DND-41 (cell line): ENCODE measurements at regions not wholly inside any gene's neighbourhood (a gene's known extent, or its start where the extent isn't known, plus 50 kb on each side); places are given as distances from the start of the nearest gene placed in this dataset.

Experiments
- ATAC-seq: fragments of 200-7000 bp; cut with Tn5 transposase; 3 replicates; pipeline ENCODE4 v1.9.1; 2021; ENCODE audit warnings: low read depth; ENCODE audit not compliant: insufficient read depth
- DNase-seq: peaks from one replicate; pipeline ENCODE4 v3.0.0-alpha.2; 2020
- H2AFZ ChIP-seq: 2 replicates; pipeline ENCODE4 v1.6.0; 2012; ENCODE audit warnings: low read depth, low read length
- H3K27ac ChIP-seq: 2 replicates; pipeline ENCODE4 v1.5.1; 2012; ENCODE audit warnings: low read length, inconsistent platforms
- H3K27me3 ChIP-seq: fragments of 200-600 bp; sonication (generic); 2 replicates; pipeline ENCODE4 v1.6.0; 2012; ENCODE audit warnings: low read length, mild to moderate bottlenecking, inconsistent platforms; ENCODE audit not compliant: insufficient read depth, poor library complexity
- H3K36me3 ChIP-seq: 2 replicates; pipeline ENCODE4 v1.5.1; 2012; ENCODE audit warnings: low read length, inconsistent platforms; ENCODE audit not compliant: insufficient read depth
- H3K4me1 ChIP-seq: 2 replicates; pipeline ENCODE4 v1.5.1; 2012; ENCODE audit warnings: mild to moderate bottlenecking, low read length; ENCODE audit not compliant: insufficient read depth
- H3K4me2 ChIP-seq: 2 replicates; pipeline ENCODE4 v1.6.0; 2012; ENCODE audit warnings: mild to moderate bottlenecking, moderate library complexity, low read length, inconsistent platforms; ENCODE audit not compliant: insufficient read depth
- H3K4me3 ChIP-seq, 2 experiments: fragments of 200-600 bp in 1 of 2; shearing (Covaris generic) in 1 of 2; 2 replicates each; pipeline ENCODE4 v1.5.1; 2012 to 2016; ENCODE audit warnings: inconsistent platforms in 2 of 2, low read length in 2 of 2, mild to moderate bottlenecking in 2 of 2, low read depth in 1 of 2, moderate library complexity in 1 of 2
- H3K79me2 ChIP-seq: 2 replicates; pipeline ENCODE4 v1.6.0; 2012; ENCODE audit warnings: low read length, inconsistent platforms; ENCODE audit not compliant: insufficient read depth
- H3K9ac ChIP-seq: 2 replicates; pipeline ENCODE4 v1.6.0; 2012; ENCODE audit warnings: low read depth, mild to moderate bottlenecking, inconsistent platforms, low read length, moderate library complexity
- H3K9me3 ChIP-seq: 2 replicates; pipeline ENCODE4 v1.5.1; 2012; ENCODE audit warnings: low read length, moderate library complexity, mild to moderate bottlenecking, inconsistent platforms; ENCODE audit not compliant: insufficient read depth, severe bottlenecking
- H4K20me1 ChIP-seq: 2 replicates; pipeline ENCODE4 v1.6.0; 2012; ENCODE audit warnings: low read length; ENCODE audit not compliant: insufficient read depth
- EZH2 ChIP-seq: IDR thresholded peaks from 3 replicates; pipeline ENCODE4 v1.6.1; 2012; ENCODE audit warnings: borderline replicate concordance, low read depth, mild to moderate bottlenecking, moderate library complexity, low read length, inconsistent platforms; ENCODE audit not compliant: severe bottlenecking
- TF ChIP-seq, protein P1 (sequence below): IDR thresholded peaks from 2 replicates; pipeline ENCODE4 v1.5.1; 2012; ENCODE audit warnings: borderline replicate concordance, low read length, moderate library complexity, mild to moderate bottlenecking; ENCODE audit not compliant: poor library complexity, severe bottlenecking; ENCODE audit errors: extremely low read depth

DNA sequence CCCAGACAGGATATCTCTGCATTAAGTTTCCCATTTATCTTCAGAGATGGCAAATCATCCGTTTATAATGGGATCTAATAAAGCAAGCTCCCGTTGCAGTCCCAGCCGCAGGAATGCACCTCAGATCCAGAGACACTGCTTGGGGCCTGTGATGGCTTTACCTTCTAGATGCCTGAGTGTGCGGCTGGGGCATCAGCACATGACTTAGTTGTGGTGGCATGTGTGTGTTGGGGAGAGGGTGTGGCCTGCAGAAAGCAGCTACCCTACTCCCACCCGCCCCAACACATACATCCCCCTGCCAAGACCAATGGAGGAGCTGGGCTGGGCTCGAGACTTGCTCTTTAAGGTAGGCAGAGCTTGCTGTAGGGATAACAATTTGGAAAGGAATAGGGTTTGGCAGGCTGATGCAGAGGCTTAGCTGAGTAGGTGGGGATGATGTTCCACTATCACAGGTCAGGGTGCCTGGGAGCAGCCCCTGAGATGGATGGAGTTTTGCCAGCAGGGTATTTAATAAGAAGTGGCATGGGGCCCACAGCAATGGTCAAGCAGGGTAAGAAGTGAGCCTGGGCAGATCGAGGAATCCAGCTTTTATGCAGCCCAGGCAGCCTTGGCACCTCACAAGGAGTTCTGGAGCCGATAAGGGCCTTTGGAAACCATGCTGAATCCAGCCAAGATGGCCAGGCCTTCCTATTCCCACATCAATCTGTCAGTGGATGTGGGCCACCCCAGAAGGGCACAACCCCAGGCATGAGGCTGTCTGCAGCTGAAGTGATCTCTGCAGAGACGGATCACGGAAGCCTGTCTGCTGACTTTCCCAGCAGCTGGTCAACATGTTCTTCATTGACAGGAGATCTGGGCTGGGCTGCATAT is 601.3 kb downstream of the BUD13 start:
- Histone ChIP-seq H2AFZ (no peak overlapping the region), H3K36me3 (no peaks in the 10 kb centered on the region), H3K9ac (no peak overlapping the region), H3K9me3 (no peaks in the 10 kb centered on the region), H4K20me1 (no peaks in the 10 kb centered on the region), H3K79me2 (no peaks in the 10 kb centered on the region), H3K4me1 (no peaks in the 10 kb centered on the region), H3K4me3 (no peak overlapping the region), H3K4me2 (no peak overlapping the region), H3K27me3 (peaks cover 9% of the 10 kb centered on the region), H3K27ac (no peak overlapping the region)
- TF ChIP-seq, protein P1, sequence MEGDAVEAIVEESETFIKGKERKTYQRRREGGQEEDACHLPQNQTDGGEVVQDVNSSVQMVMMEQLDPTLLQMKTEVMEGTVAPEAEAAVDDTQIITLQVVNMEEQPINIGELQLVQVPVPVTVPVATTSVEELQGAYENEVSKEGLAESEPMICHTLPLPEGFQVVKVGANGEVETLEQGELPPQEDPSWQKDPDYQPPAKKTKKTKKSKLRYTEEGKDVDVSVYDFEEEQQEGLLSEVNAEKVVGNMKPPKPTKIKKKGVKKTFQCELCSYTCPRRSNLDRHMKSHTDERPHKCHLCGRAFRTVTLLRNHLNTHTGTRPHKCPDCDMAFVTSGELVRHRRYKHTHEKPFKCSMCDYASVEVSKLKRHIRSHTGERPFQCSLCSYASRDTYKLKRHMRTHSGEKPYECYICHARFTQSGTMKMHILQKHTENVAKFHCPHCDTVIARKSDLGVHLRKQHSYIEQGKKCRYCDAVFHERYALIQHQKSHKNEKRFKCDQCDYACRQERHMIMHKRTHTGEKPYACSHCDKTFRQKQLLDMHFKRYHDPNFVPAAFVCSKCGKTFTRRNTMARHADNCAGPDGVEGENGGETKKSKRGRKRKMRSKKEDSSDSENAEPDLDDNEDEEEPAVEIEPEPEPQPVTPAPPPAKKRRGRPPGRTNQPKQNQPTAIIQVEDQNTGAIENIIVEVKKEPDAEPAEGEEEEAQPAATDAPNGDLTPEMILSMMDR = no peak
- TF ChIP-seq EZH2 = no peak
- ATAC-seq (no peak), DNase-seq (no peak)

DNA sequence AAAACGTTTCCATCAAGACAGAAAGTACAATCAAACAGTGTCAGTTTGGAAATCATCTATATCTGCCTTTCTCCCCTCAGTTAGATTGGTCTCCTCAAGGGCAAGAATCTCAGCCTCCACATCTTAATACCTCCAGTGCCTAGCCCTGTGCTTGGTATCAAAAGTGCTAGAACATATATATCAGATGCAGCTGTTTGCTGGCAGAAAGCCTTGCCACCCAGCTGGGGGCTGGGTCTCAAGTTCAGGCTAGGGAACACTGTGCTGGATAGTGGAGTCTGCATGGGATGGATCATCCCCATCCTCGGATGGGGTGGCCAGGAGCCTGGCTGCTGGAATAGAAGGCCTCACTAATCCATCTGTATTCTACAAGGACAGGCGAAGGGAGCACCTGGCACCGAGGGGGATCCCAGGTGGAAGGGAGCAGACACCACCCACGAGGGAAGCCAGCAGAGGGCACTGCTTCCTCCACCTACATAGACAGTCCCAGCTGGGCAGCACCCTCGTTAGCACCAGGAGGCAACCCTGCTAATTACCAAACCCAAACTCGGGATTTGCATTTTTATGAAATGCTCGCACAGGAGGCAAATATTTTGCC is 602.2 kb downstream of the BUD13 start:
- no peaks in the 10 kb centered on the region for H3K9me3 ChIP-seq
- DNase-seq (no peak), ATAC-seq (no peak)
- no peaks in the 10 kb centered on the region for H3K36me3 ChIP-seq
- H3K27me3 ChIP-seq = peaks cover 6% of the 10 kb centered on the region
- H4K20me1 ChIP-seq = no peaks in the 10 kb centered on the region
- TF ChIP-seq, protein P1 = peak; percentile 42
- no peak for TF ChIP-seq EZH2
- H3K9ac ChIP-seq = no peak overlapping the region
- no peak overlapping the region for H3K4me3 ChIP-seq
- H3K27ac ChIP-seq = no peak overlapping the region
- no peaks in the 10 kb centered on the region for H3K4me1 ChIP-seq
- H2AFZ ChIP-seq = no peak overlapping the region
- H3K79me2 ChIP-seq = no peaks in the 10 kb centered on the region
- H3K4me2 ChIP-seq = no peak overlapping the region

DNA sequence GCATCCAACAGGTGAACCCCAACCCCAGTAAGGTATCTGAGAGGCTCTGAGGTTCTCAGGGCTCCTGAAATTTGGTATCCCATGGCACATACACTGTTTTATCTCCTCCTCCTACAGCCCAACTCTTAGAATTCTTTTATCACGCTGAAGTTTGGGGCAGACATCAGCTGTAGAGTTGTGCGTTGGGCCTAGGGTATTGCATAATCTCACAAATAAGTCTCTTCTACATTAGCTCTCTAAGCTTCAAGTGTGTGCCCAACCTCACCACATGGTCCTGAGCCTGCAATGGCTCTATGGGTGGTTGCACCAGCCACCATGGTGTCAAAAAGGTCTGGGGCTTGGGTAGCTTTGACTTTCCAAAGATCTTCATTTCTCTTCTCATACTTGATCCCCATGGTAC is 603.0 kb downstream of the BUD13 start:
- Histone ChIP-seq H3K4me3 (no peak overlapping the region), H3K36me3 (no peaks in the 10 kb centered on the region), H3K9me3 (no peaks in the 10 kb centered on the region), H3K9ac (no peak overlapping the region), H3K4me1 (no peaks in the 10 kb centered on the region), H3K4me2 (no peak overlapping the region), H3K79me2 (no peaks in the 10 kb centered on the region), H3K27me3 (peaks cover 5% of the 10 kb centered on the region), H2AFZ (no peak overlapping the region), H4K20me1 (no peaks in the 10 kb centered on the region), H3K27ac (no peak overlapping the region)
- DNase-seq = no peak
- no peak for ATAC-seq
- no peak for TF ChIP-seq EZH2
- TF ChIP-seq, protein P1 = no peak

DNA sequence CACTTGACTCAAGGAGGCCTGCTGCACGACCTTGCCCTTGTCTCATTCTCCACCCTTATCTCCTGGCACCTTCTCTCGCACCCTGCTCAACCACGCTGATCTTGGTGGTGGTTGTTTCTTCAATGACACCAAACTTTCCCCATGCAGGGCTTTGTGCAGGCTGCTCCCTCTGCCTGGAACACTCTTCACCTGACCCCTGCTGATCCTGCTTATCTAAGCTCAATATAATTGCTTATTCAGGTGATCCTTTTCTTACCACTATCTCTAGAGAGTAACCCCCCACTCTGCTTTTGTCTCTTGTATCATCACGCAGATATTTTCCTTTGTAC is 604.4 kb downstream of the BUD13 start:
- no peak for ATAC-seq
- no peaks in the 10 kb centered on the region for H4K20me1 ChIP-seq
- no peaks in the 10 kb centered on the region for H3K79me2 ChIP-seq

More for the DNA sequence above, 604.4 kb downstream of the BUD13 start:
- Histone ChIP-seq H3K4me1 (no peaks in the 10 kb centered on the region), H3K27ac (no peak overlapping the region), H3K27me3 (peaks cover 5% of the 10 kb centered on the region), H3K36me3 (no peaks in the 10 kb centered on the region), H3K4me2 (no peak overlapping the region), H3K4me3 (no peak overlapping the region), H3K9me3 (no peaks in the 10 kb centered on the region), H3K9ac (no peak overlapping the region), H2AFZ (no peak overlapping the region)
- DNase-seq = no peak
- TF ChIP-seq, protein P1 = no peak
- no peak for TF ChIP-seq EZH2
